ENCODE measurements at regions not wholly inside any gene's neighbourhood (a gene's known extent, or its start where the extent isn't known, plus 50 kb on each side); places are given as distances from the start of the nearest gene placed in this dataset.
A peak's percentile ranks its signal among the peaks of the same experiment; 100 is the strongest.

DNA sequence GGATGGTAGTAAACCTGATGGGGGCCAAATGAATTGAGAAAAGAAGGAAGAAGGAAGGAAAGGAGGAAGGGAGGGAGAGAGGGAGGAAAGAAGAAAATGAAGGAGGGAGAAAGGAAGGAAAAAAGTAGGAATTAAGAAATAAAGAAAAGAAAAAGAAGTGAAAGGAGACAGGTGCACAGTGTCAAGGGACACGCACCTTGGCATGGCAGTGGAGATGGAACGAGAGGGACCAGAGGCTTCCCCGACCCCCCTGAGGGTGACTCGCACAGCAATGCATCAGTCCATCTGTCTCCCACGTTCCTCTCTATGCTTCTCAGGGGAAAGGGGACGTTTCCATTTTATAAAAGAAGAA is 199.6 kb downstream of the CXCL12 start:
- H3K9me3 ChIP-seq (replicated peaks in 1 of 2; ENCODE audit: control insufficient read depth in 1 of 2, insufficient read depth in 1 of 2, low read length in 2 of 2) = peaks cover 0 to 4% of the 10 kb centered on the region in 2 donors
- no peak overlapping the region for H3K27ac ChIP-seq (ENCODE audit: low read depth in 1 of 2, low read length in 2 of 2)
- Mint-ChIP-seq H3K27ac (no peak overlapping the region), H3K27me3 (ENCODE audit: low read depth in 3 of 3) (peaks cover 0 to 3% (median 0%) of the 10 kb centered on the region in 3 donors), H3K36me3 (no peaks in the 10 kb centered on the region), H3K9me3 (peaks cover 0 to 11% (median 6%) of the 10 kb centered on the region in 7 donors), H3K4me3 (no peak overlapping the region), H3K4me1 (no peaks in the 10 kb centered on the region)
- intact Hi-C loops (cut with micrococcal nuclease) = no loop called here
- H3K4me1 ChIP-seq (ENCODE audit: control insufficient read depth in 1 of 2, insufficient read depth in 2 of 2, low read length in 2 of 2) = no peaks in the 10 kb centered on the region
- no peak overlapping the region for H3K9ac ChIP-seq (ENCODE audit: insufficient read depth, low read length, poor library complexity, severe bottlenecking)
- H3K4me2 ChIP-seq (replicated peaks; ENCODE audit: extremely low read depth, low read length, poor library complexity, severe bottlenecking) = no peak overlapping the region
- no peak for DNase-seq
- no peak overlapping the region for H3K4me3 ChIP-seq (replicated peaks in 1 of 3; ENCODE audit: low read depth in 2 of 3, low read length in 3 of 3)
- no peaks in the 10 kb centered on the region for H3K79me2 ChIP-seq (ENCODE audit: insufficient read depth, low read length)
- no peaks in the 10 kb centered on the region for H4K20me1 ChIP-seq (ENCODE audit: insufficient read depth, low read length)
- TF ChIP-seq, protein P1, sequence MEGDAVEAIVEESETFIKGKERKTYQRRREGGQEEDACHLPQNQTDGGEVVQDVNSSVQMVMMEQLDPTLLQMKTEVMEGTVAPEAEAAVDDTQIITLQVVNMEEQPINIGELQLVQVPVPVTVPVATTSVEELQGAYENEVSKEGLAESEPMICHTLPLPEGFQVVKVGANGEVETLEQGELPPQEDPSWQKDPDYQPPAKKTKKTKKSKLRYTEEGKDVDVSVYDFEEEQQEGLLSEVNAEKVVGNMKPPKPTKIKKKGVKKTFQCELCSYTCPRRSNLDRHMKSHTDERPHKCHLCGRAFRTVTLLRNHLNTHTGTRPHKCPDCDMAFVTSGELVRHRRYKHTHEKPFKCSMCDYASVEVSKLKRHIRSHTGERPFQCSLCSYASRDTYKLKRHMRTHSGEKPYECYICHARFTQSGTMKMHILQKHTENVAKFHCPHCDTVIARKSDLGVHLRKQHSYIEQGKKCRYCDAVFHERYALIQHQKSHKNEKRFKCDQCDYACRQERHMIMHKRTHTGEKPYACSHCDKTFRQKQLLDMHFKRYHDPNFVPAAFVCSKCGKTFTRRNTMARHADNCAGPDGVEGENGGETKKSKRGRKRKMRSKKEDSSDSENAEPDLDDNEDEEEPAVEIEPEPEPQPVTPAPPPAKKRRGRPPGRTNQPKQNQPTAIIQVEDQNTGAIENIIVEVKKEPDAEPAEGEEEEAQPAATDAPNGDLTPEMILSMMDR (IDR thresholded peaks at IDR 0.05) = no peak
- H3K36me3 ChIP-seq (replicated peaks in 1 of 2; ENCODE audit: control insufficient read depth in 1 of 2, insufficient read depth in 2 of 2, low read length in 2 of 2) = no peaks in the 10 kb centered on the region
- WGBS (ENCODE audit: insufficient coverage) = 100% methylated on average over 1 of the region's 6 CpGs
- no peaks in the 10 kb centered on the region for H3K27me3 ChIP-seq (ENCODE audit: control insufficient read depth in 2 of 2, insufficient read depth in 2 of 2, low read length in 2 of 2)
- H2AFZ ChIP-seq (ENCODE audit: insufficient read depth, low read depth, low read length, poor library complexity, severe bottlenecking) = no peak overlapping the region

DNA sequence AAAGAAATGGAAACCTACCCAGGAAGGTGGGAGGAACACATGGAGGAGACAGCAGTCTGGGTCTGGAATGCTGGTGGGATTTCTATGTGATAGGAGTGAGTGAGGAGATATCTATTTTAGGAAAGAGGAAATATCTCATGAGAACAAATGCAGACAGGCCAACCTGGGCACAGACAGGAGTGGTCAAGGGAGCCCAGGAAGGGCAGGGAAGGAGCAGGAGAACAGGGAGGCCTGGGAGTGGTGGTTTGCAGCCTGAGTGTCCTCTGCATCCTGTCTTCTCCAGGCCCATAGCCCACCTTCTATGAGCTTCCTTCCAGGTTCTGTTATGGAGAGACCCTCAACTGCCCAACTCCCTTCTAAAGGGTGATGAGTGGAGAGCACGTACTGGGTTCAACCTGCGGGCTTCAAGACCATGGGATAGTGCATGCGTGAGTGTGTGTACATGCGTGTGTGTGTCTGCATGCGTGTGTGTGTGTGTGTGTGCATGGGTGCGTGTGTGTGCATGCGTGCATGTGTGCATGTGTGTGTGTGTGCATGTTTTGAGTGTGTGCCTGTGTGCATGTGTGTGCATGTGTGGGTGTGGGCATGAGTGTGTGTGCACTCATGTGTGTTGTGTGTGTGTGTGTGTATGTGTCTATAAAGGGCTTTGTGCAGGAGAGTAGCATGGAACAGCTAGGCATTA is 200.1 kb downstream of the CXCL12 start:
- Histone ChIP-seq H3K9ac (ENCODE audit: insufficient read depth, low read length, poor library complexity, severe bottlenecking) (no peak overlapping the region), H3K36me3 (replicated peaks in 1 of 2; ENCODE audit: control insufficient read depth in 1 of 2, insufficient read depth in 2 of 2, low read length in 2 of 2) (no peaks in the 10 kb centered on the region), H3K79me2 (ENCODE audit: insufficient read depth, low read length) (no peaks in the 10 kb centered on the region), H3K4me2 (replicated peaks; ENCODE audit: extremely low read depth, low read length, poor library complexity, severe bottlenecking) (no peak overlapping the region), H3K9me3 (replicated peaks in 1 of 2; ENCODE audit: control insufficient read depth in 1 of 2, insufficient read depth in 1 of 2, low read length in 2 of 2) (peaks cover 0 to 4% of the 10 kb centered on the region in 2 donors), H3K27me3 (ENCODE audit: control insufficient read depth in 2 of 2, insufficient read depth in 2 of 2, low read length in 2 of 2) (no peaks in the 10 kb centered on the region), H3K27ac (ENCODE audit: low read depth in 1 of 2, low read length in 2 of 2) (no peak overlapping the region), H3K4me3 (replicated peaks in 1 of 3; ENCODE audit: low read depth in 2 of 3, low read length in 3 of 3) (no peak overlapping the region), H4K20me1 (ENCODE audit: insufficient read depth, low read length) (no peaks in the 10 kb centered on the region), H2AFZ (ENCODE audit: insufficient read depth, low read depth, low read length, poor library complexity, severe bottlenecking) (no peak overlapping the region), H3K4me1 (ENCODE audit: control insufficient read depth in 1 of 2, insufficient read depth in 2 of 2, low read length in 2 of 2) (no peaks in the 10 kb centered on the region)
- H3K4me1 Mint-ChIP-seq = no peaks in the 10 kb centered on the region
- peak overlapping the region in 1 of 7 donors; percentile 6 for H3K27ac Mint-ChIP-seq
- peaks cover 0 to 13% (median 6%) of the 10 kb centered on the region in 7 donors for H3K9me3 Mint-ChIP-seq
- 98% methylated on average over 6 of the region's 7 CpGs for WGBS (ENCODE audit: insufficient coverage)
- peaks cover 0 to 3% (median 0%) of the 10 kb centered on the region in 3 donors for H3K27me3 Mint-ChIP-seq (ENCODE audit: low read depth in 3 of 3)
- intact Hi-C loops (cut with micrococcal nuclease) = no loop called here
- H3K36me3 Mint-ChIP-seq = no peaks in the 10 kb centered on the region
- no peak for DNase-seq
- no peak overlapping the region for H3K4me3 Mint-ChIP-seq
- TF ChIP-seq, protein P1 (IDR thresholded peaks at IDR 0.05) = no peak
